ENCODE measurements at regions not wholly inside any gene's neighbourhood (a gene's known extent, or its start where the extent isn't known, plus 50 kb on each side); places are given as distances from the start of the nearest gene placed in this dataset.
"Not testable (repeated sequence)": the region's sequence is repeated elsewhere in the genome, so short reads cannot be mapped to it uniquely, and the experiment has no call there.

- DNase-seq (ENCODE audit: low spot score) = peak; percentile 63
Observed at GRCh38 chr20:10109641-10110040, 74.9 kb downstream of the ANKEF1 start.

GRCh38 chr20:10110151-10110550 is 75.4 kb downstream of the ANKEF1 start:
- DNase-seq (ENCODE audit: low spot score) = no peak

GRCh38 chr20:10111139-10111958 is 76.6 kb downstream of the ANKEF1 start:
- DNase-seq (ENCODE audit: low spot score) = no peak

- DNase-seq (ENCODE audit: low spot score) = no peak
Observed at GRCh38 chr20:10111959-10112250, 77.1 kb downstream of the ANKEF1 start.

- DNase-seq (ENCODE audit: low spot score) = no peak
Observed at GRCh38 chr20:10113746-10114145, 79.0 kb downstream of the ANKEF1 start.

- DNase-seq (ENCODE audit: low spot score) = no peak
Observed at GRCh38 chr20:10114598-10114997, 79.8 kb downstream of the ANKEF1 start.

GRCh38 chr20:10115021-10115420 is 80.2 kb downstream of the ANKEF1 start:
- no peak for DNase-seq (ENCODE audit: low spot score)

- no peak for DNase-seq (ENCODE audit: low spot score)
Observed at GRCh38 chr20:10119336-10119735, 84.5 kb downstream of the ANKEF1 start.

GRCh38 chr20:10124883-10125282 is 90.1 kb downstream of the ANKEF1 start:
- not testable (repeated sequence) for DNase-seq (ENCODE audit: low spot score)

GRCh38 chr20:10125757-10126156 is 91.0 kb downstream of the ANKEF1 start:
- DNase-seq (ENCODE audit: low spot score) = no peak

GRCh38 chr20:10129749-10130148 is 88.9 kb upstream of the SNAP25 start:
- no peak for DNase-seq (ENCODE audit: low spot score)

GRCh38 chr20:10131732-10132345 is 86.8 kb upstream of the SNAP25 start:
- DNase-seq (ENCODE audit: low spot score) = peak; percentile 40

GRCh38 chr20:10132387-10132786 is 86.2 kb upstream of the SNAP25 start:
- no peak for DNase-seq (ENCODE audit: low spot score)

GRCh38 chr20:10133532-10133931 is 85.1 kb upstream of the SNAP25 start:
- DNase-seq (ENCODE audit: low spot score) = no peak

- DNase-seq (ENCODE audit: low spot score) = no peak
Observed at GRCh38 chr20:10134176-10134575, 84.5 kb upstream of the SNAP25 start.

- no peak for DNase-seq (ENCODE audit: low spot score)
Observed at GRCh38 chr20:10135438-10135837, 83.2 kb upstream of the SNAP25 start.

- DNase-seq (ENCODE audit: low spot score) = no peak
Observed at GRCh38 chr20:10137032-10137431, 81.6 kb upstream of the SNAP25 start.

- DNase-seq (ENCODE audit: low spot score) = no peak
Observed at GRCh38 chr20:10137533-10137932, 81.1 kb upstream of the SNAP25 start.

GRCh38 chr20:10157549-10157948 is 61.1 kb upstream of the SNAP25 start:
- DNase-seq (ENCODE audit: low spot score) = no peak

GRCh38 chr20:10167040-10167439 is 51.6 kb upstream of the SNAP25 start:
- DNase-seq (ENCODE audit: low spot score) = no peak

GRCh38 chr20:10167594-10167993 is 51.0 kb upstream of the SNAP25 start:
- no peak for DNase-seq (ENCODE audit: low spot score)

Measured in pons (tissue), 1 donor.